ENCODE measurements at regions not wholly inside any gene's neighbourhood (a gene's known extent, or its start where the extent isn't known, plus 50 kb on each side); places are given as distances from the start of the nearest gene placed in this dataset.

DNA sequence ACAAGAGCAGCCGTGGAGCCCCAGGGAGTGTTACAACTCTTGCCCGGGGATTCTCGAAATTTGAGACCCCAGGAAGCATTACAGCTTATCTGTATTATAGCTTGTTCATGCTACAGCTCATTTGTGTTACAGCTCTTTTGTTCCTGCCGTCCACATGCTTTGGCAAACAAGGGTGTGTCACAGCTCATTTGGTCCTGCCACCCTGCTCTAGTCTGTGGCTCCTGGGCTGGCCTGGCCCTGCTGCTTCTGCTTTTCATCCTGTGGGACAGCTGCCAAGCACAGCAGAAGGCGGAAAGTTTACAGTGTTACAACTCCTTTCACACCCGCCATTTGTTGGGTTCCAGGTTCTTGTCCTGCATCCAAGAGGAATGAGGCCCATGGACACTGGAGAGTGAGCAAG is 685.0 kb downstream of the SLCO4C1 start:
- H3K4me3 Mint-ChIP-seq (ENCODE audit: unreplicated experiment): no peak overlapping the region
- H3K9me3 Mint-ChIP-seq (ENCODE audit: unreplicated experiment): no peaks in the 10 kb centered on the region
- no peaks in the 10 kb centered on the region for H3K4me1 Mint-ChIP-seq (ENCODE audit: unreplicated experiment)
- no peak for DNase-seq (ENCODE audit: extremely low spot score, unreplicated experiment)
- H3K27ac Mint-ChIP-seq (ENCODE audit: unreplicated experiment): no peak overlapping the region
- no peaks in the 10 kb centered on the region for H3K36me3 Mint-ChIP-seq (ENCODE audit: unreplicated experiment)
- TF ChIP-seq, protein P1, sequence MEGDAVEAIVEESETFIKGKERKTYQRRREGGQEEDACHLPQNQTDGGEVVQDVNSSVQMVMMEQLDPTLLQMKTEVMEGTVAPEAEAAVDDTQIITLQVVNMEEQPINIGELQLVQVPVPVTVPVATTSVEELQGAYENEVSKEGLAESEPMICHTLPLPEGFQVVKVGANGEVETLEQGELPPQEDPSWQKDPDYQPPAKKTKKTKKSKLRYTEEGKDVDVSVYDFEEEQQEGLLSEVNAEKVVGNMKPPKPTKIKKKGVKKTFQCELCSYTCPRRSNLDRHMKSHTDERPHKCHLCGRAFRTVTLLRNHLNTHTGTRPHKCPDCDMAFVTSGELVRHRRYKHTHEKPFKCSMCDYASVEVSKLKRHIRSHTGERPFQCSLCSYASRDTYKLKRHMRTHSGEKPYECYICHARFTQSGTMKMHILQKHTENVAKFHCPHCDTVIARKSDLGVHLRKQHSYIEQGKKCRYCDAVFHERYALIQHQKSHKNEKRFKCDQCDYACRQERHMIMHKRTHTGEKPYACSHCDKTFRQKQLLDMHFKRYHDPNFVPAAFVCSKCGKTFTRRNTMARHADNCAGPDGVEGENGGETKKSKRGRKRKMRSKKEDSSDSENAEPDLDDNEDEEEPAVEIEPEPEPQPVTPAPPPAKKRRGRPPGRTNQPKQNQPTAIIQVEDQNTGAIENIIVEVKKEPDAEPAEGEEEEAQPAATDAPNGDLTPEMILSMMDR (IDR thresholded peaks at IDR 0.05): no peak
- no peaks in the 10 kb centered on the region for H3K27me3 Mint-ChIP-seq (ENCODE audit: unreplicated experiment)

- H3K36me3 Mint-ChIP-seq (ENCODE audit: unreplicated experiment): no peaks in the 10 kb centered on the region
Observed at GRCh38 chr5:101608322-101608721, 687.8 kb downstream of the SLCO4C1 start.

DNA sequence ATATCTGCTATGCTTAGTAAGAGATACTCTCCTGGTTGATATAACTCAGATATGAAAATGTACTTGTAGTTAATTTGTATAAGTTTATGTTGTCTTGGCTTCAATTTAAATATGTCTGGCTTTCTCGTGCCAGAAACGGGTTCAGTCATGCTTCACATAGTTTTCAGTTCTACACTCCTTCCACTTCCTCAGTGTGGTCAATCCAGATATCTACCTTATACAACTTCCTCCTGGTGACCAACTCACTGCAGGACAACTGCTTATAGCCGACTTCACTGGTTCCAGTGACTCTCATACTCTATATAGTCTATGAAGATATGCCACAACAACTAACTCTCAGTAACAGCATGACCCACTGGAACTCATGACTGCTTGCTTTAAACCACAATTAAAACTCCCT is 690.4 kb downstream of the SLCO4C1 start:
- Mint-ChIP-seq H3K4me3 (ENCODE audit: unreplicated experiment) (no peak overlapping the region), H3K9me3 (ENCODE audit: unreplicated experiment) (no peaks in the 10 kb centered on the region), H3K27me3 (ENCODE audit: unreplicated experiment) (no peaks in the 10 kb centered on the region), H3K27ac (ENCODE audit: unreplicated experiment) (no peak overlapping the region), H3K36me3 (ENCODE audit: unreplicated experiment) (no peaks in the 10 kb centered on the region), H3K4me1 (ENCODE audit: unreplicated experiment) (no peaks in the 10 kb centered on the region)
- TF ChIP-seq, protein P1 (IDR thresholded peaks at IDR 0.05): no peak
- DNase-seq (ENCODE audit: extremely low spot score, unreplicated experiment): no peak

More at GRCh38 chr5:101608322-101608721, 687.8 kb downstream of the SLCO4C1 start:
- no peaks in the 10 kb centered on the region for H3K27me3 Mint-ChIP-seq (ENCODE audit: unreplicated experiment)
- H3K4me1 Mint-ChIP-seq (ENCODE audit: unreplicated experiment): no peaks in the 10 kb centered on the region
- no peaks in the 10 kb centered on the region for H3K9me3 Mint-ChIP-seq (ENCODE audit: unreplicated experiment)
- no peak overlapping the region for H3K27ac Mint-ChIP-seq (ENCODE audit: unreplicated experiment)
- H3K4me3 Mint-ChIP-seq (ENCODE audit: unreplicated experiment): no peak overlapping the region
- DNase-seq (ENCODE audit: extremely low spot score, unreplicated experiment): no peak
- TF ChIP-seq, protein P1 (IDR thresholded peaks at IDR 0.05): no peak

DNA sequence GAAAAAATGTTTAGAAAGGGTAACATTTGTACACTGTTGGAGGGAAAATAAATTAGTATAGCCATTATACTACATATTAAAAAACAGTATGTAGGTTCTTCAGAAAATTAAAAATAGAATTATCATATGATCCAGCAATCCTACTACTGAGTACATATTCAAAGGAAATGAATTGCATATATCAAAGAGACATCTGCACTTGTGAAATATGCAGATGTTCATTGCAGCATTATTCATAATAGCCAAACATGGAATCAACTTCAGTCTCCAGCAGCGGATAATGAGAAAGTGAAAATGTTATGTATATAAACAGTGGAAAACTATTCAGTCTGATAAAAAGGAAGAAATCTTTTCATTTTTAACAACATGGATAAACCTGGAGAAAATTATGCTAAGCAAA is 695.5 kb downstream of the SLCO4C1 start:
- no peaks in the 10 kb centered on the region for H3K27me3 Mint-ChIP-seq (ENCODE audit: unreplicated experiment)
- no peaks in the 10 kb centered on the region for H3K4me1 Mint-ChIP-seq (ENCODE audit: unreplicated experiment)
- H3K9me3 Mint-ChIP-seq (ENCODE audit: unreplicated experiment): peaks cover 8% of the 10 kb centered on the region
- DNase-seq (ENCODE audit: extremely low spot score, unreplicated experiment): no peak
- H3K36me3 Mint-ChIP-seq (ENCODE audit: unreplicated experiment): no peaks in the 10 kb centered on the region
- no peak overlapping the region for H3K4me3 Mint-ChIP-seq (ENCODE audit: unreplicated experiment)
- no peak overlapping the region for H3K27ac Mint-ChIP-seq (ENCODE audit: unreplicated experiment)
- TF ChIP-seq, protein P1 (IDR thresholded peaks at IDR 0.05): no peak

DNA sequence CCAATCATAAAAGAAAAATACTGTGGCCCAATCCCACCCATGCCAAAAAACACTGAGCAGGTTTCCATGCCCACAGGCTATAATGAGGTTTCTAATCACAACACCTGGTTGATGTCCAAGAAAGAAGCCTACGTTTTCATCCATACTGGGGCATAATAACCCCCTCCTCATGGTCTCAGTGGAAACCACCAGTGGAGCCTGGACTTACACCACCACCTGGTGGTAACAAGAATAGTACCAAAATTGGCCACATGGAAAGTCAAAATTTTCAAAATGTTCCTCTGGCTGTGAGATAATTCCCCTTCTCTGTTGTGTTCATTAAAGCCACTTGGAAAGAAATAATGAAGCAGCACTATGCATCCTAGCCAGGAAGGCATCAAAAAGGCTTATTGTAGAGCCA is 687.3 kb upstream of the ST8SIA4 start:
- no peaks in the 10 kb centered on the region for H3K27me3 Mint-ChIP-seq (ENCODE audit: unreplicated experiment)
- H3K36me3 Mint-ChIP-seq (ENCODE audit: unreplicated experiment): no peaks in the 10 kb centered on the region
- H3K4me3 Mint-ChIP-seq (ENCODE audit: unreplicated experiment): no peak overlapping the region
- no peak for DNase-seq (ENCODE audit: extremely low spot score, unreplicated experiment)
- no peak overlapping the region for H3K27ac Mint-ChIP-seq (ENCODE audit: unreplicated experiment)
- peaks cover 6% of the 10 kb centered on the region for H3K9me3 Mint-ChIP-seq (ENCODE audit: unreplicated experiment)
- no peaks in the 10 kb centered on the region for H3K4me1 Mint-ChIP-seq (ENCODE audit: unreplicated experiment)
- TF ChIP-seq, protein P1 (IDR thresholded peaks at IDR 0.05): no peak

All from osteocyte (in vitro differentiated cells).